ENCODE measurements at regions not wholly inside any gene's neighbourhood (a gene's known extent, or its start where the extent isn't known, plus 50 kb on each side); places are given as distances from the start of the nearest gene placed in this dataset.
"Not testable (repeated sequence)": the region's sequence is repeated elsewhere in the genome, so short reads cannot be mapped to it uniquely, and the experiment has no call there.

DNA sequence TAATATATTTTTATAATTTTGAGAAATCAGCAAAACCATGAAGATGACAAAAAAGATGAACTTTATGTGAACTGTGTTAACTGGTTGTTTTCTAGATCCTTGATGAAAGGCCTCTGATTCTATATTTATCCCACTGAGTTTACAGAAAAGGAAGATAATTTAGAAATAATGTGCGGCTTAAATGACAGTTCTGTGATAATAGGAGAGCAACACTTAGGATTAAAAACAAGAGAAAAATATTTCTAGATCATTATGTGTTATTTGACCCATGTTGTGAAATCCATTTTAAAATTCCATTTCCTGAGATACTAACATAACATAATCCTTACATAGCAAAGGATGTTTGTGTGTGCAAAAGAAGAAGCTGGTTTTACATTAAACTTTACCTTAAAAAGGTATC is 598.0 kb downstream of the DIPK2A start:
- H3K79me2 ChIP-seq (ENCODE audit: low read length) = no peaks in the 10 kb centered on the region
- no peaks in the 10 kb centered on the region; the same call in 1 of the 2 replicates for H3K9me3 ChIP-seq (ENCODE audit: low read length)
- H3K9me2 ChIP-seq (replicated peaks; ENCODE audit: insufficient read depth, low read length) = no peaks in the 10 kb centered on the region
- H3K4me2 ChIP-seq (ENCODE audit: low read depth, low read length, poor library complexity, severe bottlenecking) = no peak overlapping the region
- H3K27ac ChIP-seq (ENCODE audit: low read length) = no peak overlapping the region
- H3K4me3 ChIP-seq (ENCODE audit: low read length) = no peak overlapping the region
- no peaks in the 10 kb centered on the region for H4K20me1 ChIP-seq (ENCODE audit: insufficient read depth, low read depth, low read length)
- H2AFZ ChIP-seq (ENCODE audit: low read length) = no peak overlapping the region
- H3K9ac ChIP-seq (ENCODE audit: low read length) = no peak overlapping the region
- H3K36me3 ChIP-seq (ENCODE audit: insufficient read depth, low read length) = no peaks in the 10 kb centered on the region
- H3K27me3 ChIP-seq (ENCODE audit: low read length) = no peaks in the 10 kb centered on the region
- H3K4me1 ChIP-seq (ENCODE audit: low read length) = no peaks in the 10 kb centered on the region
- no peak for DNase-seq

DNA sequence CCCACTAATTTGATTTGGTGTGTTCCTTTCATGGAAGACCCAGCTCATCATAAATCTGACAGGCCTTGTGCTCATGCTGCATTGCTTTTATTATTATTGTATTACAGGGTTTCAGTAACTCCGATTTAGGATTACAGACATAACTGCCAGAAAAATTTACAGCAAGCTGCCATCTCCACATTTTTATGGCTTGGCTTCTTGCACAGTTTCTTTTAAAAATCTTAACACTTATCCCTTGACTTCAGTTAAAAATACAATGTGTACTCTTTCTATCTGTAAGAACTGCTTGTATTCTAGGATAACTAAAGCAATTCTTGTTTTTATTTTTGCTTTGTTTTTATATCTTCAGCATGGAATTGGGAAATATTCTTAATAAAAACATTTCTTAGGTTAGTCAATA is 612.2 kb downstream of the DIPK2A start:
- H2AFZ ChIP-seq (ENCODE audit: low read length) = no peak overlapping the region

DNA sequence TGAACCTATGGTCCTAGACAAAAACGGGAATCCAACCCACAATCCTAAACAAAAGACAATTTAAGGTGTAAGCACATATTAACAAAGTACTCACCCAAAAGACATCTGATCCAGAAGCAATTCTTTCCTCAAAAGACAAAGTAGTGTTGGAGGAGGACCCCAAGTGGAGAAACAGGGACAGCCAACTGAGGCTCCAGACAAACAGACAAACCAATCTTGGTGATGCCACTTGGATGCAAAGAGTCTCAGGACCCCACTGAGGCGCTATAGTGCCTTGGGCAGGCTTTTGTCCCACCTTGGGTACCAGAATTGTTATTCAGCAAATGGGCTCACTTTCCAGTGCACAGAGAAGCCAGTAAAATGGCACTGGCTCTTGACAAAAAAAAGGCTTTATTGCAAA is 613.8 kb downstream of the DIPK2A start:
- no peaks in the 10 kb centered on the region for H3K4me1 ChIP-seq (ENCODE audit: low read length)
- no peak overlapping the region for H2AFZ ChIP-seq (ENCODE audit: low read length)
- H3K79me2 ChIP-seq (ENCODE audit: low read length) = no peaks in the 10 kb centered on the region
- no peak overlapping the region for H3K4me3 ChIP-seq (ENCODE audit: low read length)
- no peak overlapping the region for H3K27ac ChIP-seq (ENCODE audit: low read length)
- 0 out of 2 replicates have a peak, but pooled peaks cover 3% of the 10 kb centered on the region for H3K9me2 ChIP-seq (replicated peaks; ENCODE audit: insufficient read depth, low read length)
- no peak overlapping the region for H3K9ac ChIP-seq (ENCODE audit: low read length)
- H3K27me3 ChIP-seq (ENCODE audit: low read length) = no peaks in the 10 kb centered on the region
- no peaks in the 10 kb centered on the region for H3K36me3 ChIP-seq (ENCODE audit: insufficient read depth, low read length)
- no peaks in the 10 kb centered on the region for H3K9me3 ChIP-seq (ENCODE audit: low read length)
- no peaks in the 10 kb centered on the region for H4K20me1 ChIP-seq (ENCODE audit: insufficient read depth, low read depth, low read length)
- no peak for DNase-seq
- no peak overlapping the region for H3K4me2 ChIP-seq (ENCODE audit: low read depth, low read length, poor library complexity, severe bottlenecking)

More for the DNA sequence above, 612.2 kb downstream of the DIPK2A start:
- Histone ChIP-seq H3K4me1 (ENCODE audit: low read length) (no peaks in the 10 kb centered on the region), H4K20me1 (ENCODE audit: insufficient read depth, low read depth, low read length) (no peaks in the 10 kb centered on the region), H3K9me3 (ENCODE audit: low read length) (no peaks in the 10 kb centered on the region), H3K27me3 (ENCODE audit: low read length) (no peaks in the 10 kb centered on the region), H3K9me2 (replicated peaks; ENCODE audit: insufficient read depth, low read length) (0 out of 2 replicates have a peak, but pooled peaks cover 3% of the 10 kb centered on the region), H3K36me3 (ENCODE audit: insufficient read depth, low read length) (no peaks in the 10 kb centered on the region), H3K4me3 (ENCODE audit: low read length) (no peak overlapping the region), H3K4me2 (ENCODE audit: low read depth, low read length, poor library complexity, severe bottlenecking) (no peak overlapping the region), H3K9ac (ENCODE audit: low read length) (no peak overlapping the region), H3K27ac (ENCODE audit: low read length) (no peak overlapping the region), H3K79me2 (ENCODE audit: low read length) (no peaks in the 10 kb centered on the region)
- DNase-seq = no peak

DNA sequence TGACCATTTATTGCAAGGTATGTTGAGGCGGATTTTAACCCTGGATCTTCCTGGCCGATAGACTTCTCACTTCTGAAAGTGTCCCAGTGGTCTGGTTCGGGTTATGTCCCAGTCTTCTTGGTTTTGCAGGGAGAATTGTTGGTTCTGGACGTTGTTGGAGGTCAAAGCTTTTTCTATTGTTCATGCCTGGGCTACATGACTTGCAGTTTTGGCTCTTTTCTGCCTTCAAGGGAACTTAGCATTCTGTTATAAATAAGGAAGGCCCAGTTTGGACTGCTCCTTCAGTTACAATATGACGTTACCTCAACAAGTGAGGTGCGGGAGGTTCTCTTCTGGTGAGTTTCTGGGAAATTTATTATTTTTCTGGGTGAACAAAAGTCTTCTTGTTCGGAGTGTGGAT is 614.3 kb downstream of the DIPK2A start:
- Histone ChIP-seq H4K20me1 (ENCODE audit: insufficient read depth, low read depth, low read length) (no peaks in the 10 kb centered on the region), H3K9me2 (replicated peaks; ENCODE audit: insufficient read depth, low read length) (0 out of 2 replicates have a peak, but pooled peaks cover 3% of the 10 kb centered on the region), H3K4me2 (ENCODE audit: low read depth, low read length, poor library complexity, severe bottlenecking) (no peak overlapping the region), H3K27me3 (ENCODE audit: low read length) (no peaks in the 10 kb centered on the region), H3K27ac (ENCODE audit: low read length) (no peak overlapping the region), H3K9ac (ENCODE audit: low read length) (no peak overlapping the region), H3K4me1 (ENCODE audit: low read length) (no peaks in the 10 kb centered on the region), H3K4me3 (ENCODE audit: low read length) (no peak overlapping the region), H3K36me3 (ENCODE audit: insufficient read depth, low read length) (no peaks in the 10 kb centered on the region), H2AFZ (ENCODE audit: low read length) (no peak overlapping the region), H3K79me2 (ENCODE audit: low read length) (no peaks in the 10 kb centered on the region), H3K9me3 (ENCODE audit: low read length) (no peaks in the 10 kb centered on the region)
- no peak for DNase-seq

DNA sequence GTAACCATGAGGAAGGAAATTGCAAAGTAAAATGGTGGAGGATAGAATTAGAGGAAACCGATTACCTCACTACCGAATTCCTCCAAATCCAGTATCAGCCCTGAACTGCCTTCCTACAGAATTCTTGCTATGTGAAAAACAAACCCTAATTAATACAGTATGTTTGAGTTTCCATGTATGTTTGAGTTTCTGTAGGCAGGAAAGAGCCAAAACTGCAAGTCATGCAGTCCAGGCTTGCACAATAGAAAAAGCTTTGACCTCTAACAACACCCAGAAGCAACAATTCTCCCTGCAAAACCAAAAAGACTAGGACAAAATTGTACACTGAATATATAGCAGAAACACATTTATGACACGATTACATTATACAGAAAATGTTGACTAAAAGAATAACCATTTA is 614.8 kb downstream of the DIPK2A start:
- H4K20me1 ChIP-seq (ENCODE audit: insufficient read depth, low read depth, low read length) = no peaks in the 10 kb centered on the region
- no peaks in the 10 kb centered on the region for H3K36me3 ChIP-seq (ENCODE audit: insufficient read depth, low read length)
- no peak overlapping the region for H3K4me3 ChIP-seq (ENCODE audit: low read length)
- no peaks in the 10 kb centered on the region for H3K9me3 ChIP-seq (ENCODE audit: low read length)
- no peak overlapping the region for H3K27ac ChIP-seq (ENCODE audit: low read length)
- H3K79me2 ChIP-seq (ENCODE audit: low read length) = no peaks in the 10 kb centered on the region
- H3K4me1 ChIP-seq (ENCODE audit: low read length) = no peaks in the 10 kb centered on the region
- no peak overlapping the region for H3K4me2 ChIP-seq (ENCODE audit: low read depth, low read length, poor library complexity, severe bottlenecking)
- H2AFZ ChIP-seq (ENCODE audit: low read length) = no peak overlapping the region
- H3K9ac ChIP-seq (ENCODE audit: low read length) = no peak overlapping the region
- 0 out of 2 replicates have a peak, but pooled peaks cover 3% of the 10 kb centered on the region for H3K9me2 ChIP-seq (replicated peaks; ENCODE audit: insufficient read depth, low read length)
- DNase-seq = no peak
- H3K27me3 ChIP-seq (ENCODE audit: low read length) = no peaks in the 10 kb centered on the region

DNA sequence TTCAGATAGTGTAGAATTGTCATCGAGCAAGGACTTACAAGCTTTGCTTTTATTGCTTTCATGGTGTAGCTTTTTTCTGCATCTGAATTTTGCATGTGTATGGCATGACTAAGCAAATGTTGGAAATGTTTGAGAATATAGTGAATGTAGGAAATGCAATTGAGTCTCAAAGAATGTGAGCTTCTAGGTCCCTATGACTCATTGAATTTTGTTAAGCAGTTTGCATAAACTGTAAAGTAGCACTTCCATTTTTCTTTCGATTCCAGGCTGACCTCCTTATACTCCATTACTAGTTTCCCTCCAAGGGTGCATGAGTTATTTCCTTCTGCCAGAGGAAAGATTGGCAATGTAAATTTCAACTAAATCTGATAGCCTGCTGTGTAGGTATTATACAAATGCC is 619.2 kb downstream of the DIPK2A start:
- H3K27ac ChIP-seq (ENCODE audit: low read length) = no peak overlapping the region
- H3K4me1 ChIP-seq (ENCODE audit: low read length) = no peaks in the 10 kb centered on the region
- H3K27me3 ChIP-seq (ENCODE audit: low read length) = no peaks in the 10 kb centered on the region
- no peaks in the 10 kb centered on the region for H3K9me3 ChIP-seq (ENCODE audit: low read length)
- no peak overlapping the region for H3K9ac ChIP-seq (ENCODE audit: low read length)
- no peaks in the 10 kb centered on the region for H3K36me3 ChIP-seq (ENCODE audit: insufficient read depth, low read length)
- no peaks in the 10 kb centered on the region for H3K79me2 ChIP-seq (ENCODE audit: low read length)
- no peak for DNase-seq
- no peak overlapping the region for H3K4me2 ChIP-seq (ENCODE audit: low read depth, low read length, poor library complexity, severe bottlenecking)
- H3K9me2 ChIP-seq (replicated peaks; ENCODE audit: insufficient read depth, low read length) = no peaks in the 10 kb centered on the region
- no peak overlapping the region for H3K4me3 ChIP-seq (ENCODE audit: low read length)
- no peaks in the 10 kb centered on the region for H4K20me1 ChIP-seq (ENCODE audit: insufficient read depth, low read depth, low read length)
- no peak overlapping the region for H2AFZ ChIP-seq (ENCODE audit: low read length)

DNA sequence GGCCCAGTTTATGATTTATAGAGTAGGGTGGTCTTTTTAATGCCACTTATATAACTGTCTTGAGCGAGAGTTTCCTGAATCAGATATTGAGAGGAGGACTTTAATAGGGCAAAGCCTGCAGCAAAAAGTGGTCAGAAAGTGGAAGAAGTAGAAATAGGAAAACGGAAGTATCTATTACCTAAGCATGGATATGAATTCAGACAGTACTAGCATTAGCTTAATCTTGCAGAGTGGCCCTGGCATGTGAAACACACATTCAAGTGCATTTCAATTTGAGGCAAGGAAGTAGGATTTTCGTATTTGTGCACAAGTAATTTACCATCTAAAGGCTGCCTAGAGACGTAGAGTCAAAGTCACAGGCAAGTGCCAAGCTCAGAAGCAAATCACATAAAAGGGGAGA is 622.3 kb downstream of the DIPK2A start:
- Histone ChIP-seq H3K27ac (ENCODE audit: low read length) (no peak overlapping the region), H3K4me1 (ENCODE audit: low read length) (no peaks in the 10 kb centered on the region), H3K9ac (ENCODE audit: low read length) (no peak overlapping the region), H3K9me2 (replicated peaks; ENCODE audit: insufficient read depth, low read length) (no peaks in the 10 kb centered on the region), H3K4me2 (ENCODE audit: low read depth, low read length, poor library complexity, severe bottlenecking) (no peak overlapping the region), H3K79me2 (ENCODE audit: low read length) (no peaks in the 10 kb centered on the region), H3K4me3 (ENCODE audit: low read length) (no peak overlapping the region), H3K27me3 (ENCODE audit: low read length) (no peaks in the 10 kb centered on the region), H3K36me3 (ENCODE audit: insufficient read depth, low read length) (no peaks in the 10 kb centered on the region), H4K20me1 (ENCODE audit: insufficient read depth, low read depth, low read length) (no peaks in the 10 kb centered on the region), H2AFZ (ENCODE audit: low read length) (peak overlapping the region; percentile 29; the same call in 1 of the 2 replicates), H3K9me3 (ENCODE audit: low read length) (no peaks in the 10 kb centered on the region)
- peak; percentile 41 for DNase-seq

DNA sequence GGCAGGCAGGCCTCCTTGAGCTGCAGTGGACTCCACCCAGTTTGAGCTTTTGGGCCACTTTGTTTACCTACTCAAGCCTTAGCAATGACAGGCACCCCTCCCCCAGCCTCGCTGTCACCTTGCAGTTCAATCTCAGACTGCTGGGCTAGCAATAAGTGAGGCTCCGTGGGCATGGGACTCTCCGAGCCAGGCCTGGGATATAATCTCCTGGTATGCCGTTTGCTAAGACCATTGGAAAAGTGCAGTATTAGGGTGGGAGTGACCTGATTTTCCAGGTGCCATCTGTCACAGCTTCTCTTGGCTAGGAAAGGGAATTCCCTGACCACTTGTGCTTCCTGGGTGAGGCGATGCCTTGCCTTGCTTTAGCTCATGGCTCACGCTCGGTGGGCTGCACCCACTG is 648.6 kb downstream of the DIPK2A start:
- not testable (repeated sequence) for H3K79me2 ChIP-seq (ENCODE audit: low read length); H3K9ac ChIP-seq (ENCODE audit: low read length); H3K4me3 ChIP-seq (ENCODE audit: low read length); DNase-seq; H3K9me2 ChIP-seq (replicated peaks; ENCODE audit: insufficient read depth, low read length); H3K36me3 ChIP-seq (ENCODE audit: insufficient read depth, low read length); H3K9me3 ChIP-seq (ENCODE audit: low read length); H3K4me2 ChIP-seq (ENCODE audit: low read depth, low read length, poor library complexity, severe bottlenecking); H2AFZ ChIP-seq (ENCODE audit: low read length); H4K20me1 ChIP-seq (ENCODE audit: insufficient read depth, low read depth, low read length); H3K27me3 ChIP-seq (ENCODE audit: low read length); H3K4me1 ChIP-seq (ENCODE audit: low read length); H3K27ac ChIP-seq (ENCODE audit: low read length)

DNA sequence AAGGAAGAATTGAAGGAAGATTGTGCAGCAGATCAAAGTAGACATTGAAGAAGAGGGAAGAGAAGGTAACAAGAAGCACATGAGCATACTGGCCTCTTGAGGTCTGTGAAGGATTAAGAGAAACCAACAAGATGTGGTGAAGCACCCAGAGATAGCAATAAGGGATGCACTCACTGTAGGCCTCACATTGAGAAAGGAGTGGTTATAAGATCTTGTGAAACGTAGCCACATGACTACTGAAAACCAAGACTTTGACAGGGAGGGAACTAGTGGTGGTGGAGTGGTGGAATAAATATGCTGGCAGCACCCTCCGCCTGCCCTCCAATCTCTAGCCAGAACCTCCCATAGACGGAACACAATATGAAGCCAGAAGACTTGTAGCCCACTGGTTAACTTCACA is 651.2 kb downstream of the DIPK2A start:
- Histone ChIP-seq H3K36me3 (ENCODE audit: insufficient read depth, low read length) (no peaks in the 10 kb centered on the region), H3K79me2 (ENCODE audit: low read length) (no peaks in the 10 kb centered on the region), H3K9me2 (replicated peaks; ENCODE audit: insufficient read depth, low read length) (no peaks in the 10 kb centered on the region; the same call in 1 of the 2 replicates), H3K4me1 (ENCODE audit: low read length) (no peaks in the 10 kb centered on the region), H3K4me3 (ENCODE audit: low read length) (no peak overlapping the region), H3K27me3 (ENCODE audit: low read length) (no peaks in the 10 kb centered on the region), H4K20me1 (ENCODE audit: insufficient read depth, low read depth, low read length) (no peaks in the 10 kb centered on the region), H3K9me3 (ENCODE audit: low read length) (no peaks in the 10 kb centered on the region; the same call in 1 of the 2 replicates), H2AFZ (ENCODE audit: low read length) (no peak overlapping the region), H3K4me2 (ENCODE audit: low read depth, low read length, poor library complexity, severe bottlenecking) (no peak overlapping the region), H3K27ac (ENCODE audit: low read length) (no peak overlapping the region), H3K9ac (ENCODE audit: low read length) (no peak overlapping the region)
- no peak for DNase-seq

Data from Karpas-422 (cell line).